T-helper 9 cell (primary cell): ENCODE measurements at regions not wholly inside any gene's neighbourhood (a gene's known extent, or its start where the extent isn't known, plus 50 kb on each side); places are given as distances from the start of the nearest gene placed in this dataset.
"Not testable (repeated sequence)": the region's sequence is repeated elsewhere in the genome, so short reads cannot be mapped to it uniquely, and the experiment has no call there.

Experiments used
- DNase-seq: peaks from one replicate; pipeline ENCODE4 v3.0.0-alpha.2; 2020

GRCh38 chrX:26851981-26852380 is 611.2 kb downstream of the PPP4R3C start:
- DNase-seq: no peak

GRCh38 chrX:26848511-26848910 is 614.6 kb downstream of the PPP4R3C start:
- DNase-seq: no peak

DNA sequence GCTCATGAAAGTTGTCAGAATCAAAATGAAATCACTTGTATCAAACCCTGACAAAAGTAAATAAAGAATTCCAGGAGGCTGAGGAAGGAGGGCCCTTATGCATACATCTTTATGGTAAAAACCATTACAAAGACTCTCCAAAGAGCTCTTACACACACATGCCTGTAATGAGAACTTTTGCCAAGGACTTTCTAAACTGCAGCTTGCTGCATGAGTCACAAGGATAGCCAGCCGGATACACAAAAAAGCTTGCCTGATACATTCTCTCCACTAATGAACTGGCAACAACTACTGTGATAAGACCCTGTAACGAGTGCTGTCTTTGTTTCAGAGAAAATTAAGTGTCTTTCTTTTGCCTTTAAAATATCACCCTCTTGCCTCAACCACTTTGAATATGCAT is 618.1 kb downstream of the PPP4R3C start:
- DNase-seq: no peak

DNA sequence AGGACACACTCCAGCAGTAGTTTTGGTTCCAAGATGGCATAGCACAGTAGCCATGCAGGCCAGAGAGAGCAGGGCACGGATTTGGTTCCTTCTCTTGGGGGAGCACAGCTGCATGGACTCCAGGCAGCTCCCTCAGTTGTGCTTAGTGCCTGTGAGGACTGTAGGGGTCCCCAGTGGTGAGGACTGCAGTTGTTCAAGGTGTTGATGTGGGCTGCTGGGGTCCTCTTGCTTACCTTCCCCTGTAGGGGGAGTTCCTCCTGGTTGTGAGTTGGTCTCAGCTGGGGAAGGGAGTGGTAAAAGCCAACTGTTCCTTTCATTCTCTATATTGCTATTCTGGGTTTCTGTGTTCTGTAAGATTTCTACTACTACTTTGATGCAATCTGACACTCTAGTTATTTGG is 606.5 kb downstream of the MAGEB5 start:
- DNase-seq: no peak

GRCh38 chrX:26789751-26790150 is 573.8 kb downstream of the MAGEB5 start:
- no peak for DNase-seq

- no peak for DNase-seq
Measured at GRCh38 chrX:26788402-26788998, 572.5 kb downstream of the MAGEB5 start.

DNA sequence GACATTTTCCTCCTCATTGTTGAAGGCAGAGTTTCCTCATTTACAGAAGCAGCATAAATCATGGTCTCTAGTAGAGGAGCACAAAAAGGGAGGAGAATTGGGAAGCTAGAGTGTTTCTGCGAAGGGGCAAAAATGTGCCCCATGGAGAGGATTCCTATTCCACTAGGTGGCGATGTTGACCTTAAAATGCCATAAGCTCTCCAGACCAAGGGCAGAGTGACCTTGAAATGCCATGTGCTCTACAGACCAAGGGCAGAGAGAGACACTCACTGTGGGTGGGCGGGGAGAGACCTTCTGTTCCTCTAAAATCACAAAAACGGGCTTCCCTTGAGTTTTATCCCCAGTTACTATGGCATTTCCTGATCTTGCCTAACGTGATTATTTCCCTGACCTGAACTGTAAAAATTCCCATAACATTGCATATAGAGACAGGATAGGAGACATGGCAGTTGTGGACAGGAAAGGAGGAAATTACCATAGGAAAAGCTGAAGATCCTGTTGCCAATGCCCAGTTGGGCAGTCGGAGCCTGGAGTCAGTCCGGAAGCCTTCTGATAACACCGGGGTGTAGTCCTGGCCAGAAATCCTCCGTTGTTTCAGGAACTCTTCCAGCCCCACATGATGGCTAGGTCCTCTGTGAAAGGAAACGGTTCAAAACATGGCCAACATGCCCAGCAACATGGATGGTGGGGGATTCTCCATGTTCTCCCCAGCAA is 567.7 kb downstream of the MAGEB5 start:
- no peak for DNase-seq

DNA sequence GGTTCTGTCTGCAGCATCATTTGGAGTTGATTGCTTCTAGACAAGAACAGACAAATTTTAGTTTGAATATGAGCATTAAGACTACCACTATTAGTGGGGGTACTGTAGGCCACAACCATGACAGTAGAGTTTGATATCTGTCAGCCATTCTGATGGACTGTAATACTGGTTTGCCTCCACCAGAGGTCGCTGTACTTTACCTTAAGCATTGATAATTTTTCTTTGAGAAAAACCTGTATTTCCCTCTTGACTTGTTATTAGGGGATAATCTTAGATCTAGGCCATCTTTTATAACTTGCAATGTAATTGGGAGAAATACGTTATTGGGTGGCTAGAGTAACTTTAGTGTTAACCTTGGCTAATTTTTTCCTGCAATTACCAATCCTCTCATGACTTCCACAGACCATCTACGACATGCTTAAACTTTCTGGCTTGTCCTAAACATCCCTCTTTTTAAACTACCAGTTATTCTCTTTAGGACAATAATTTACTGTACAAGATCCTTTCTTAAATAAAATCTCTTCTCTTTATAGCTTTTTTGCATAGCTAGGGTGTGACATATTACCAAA is 562.4 kb downstream of the MAGEB5 start:
- no peak for DNase-seq

DNA sequence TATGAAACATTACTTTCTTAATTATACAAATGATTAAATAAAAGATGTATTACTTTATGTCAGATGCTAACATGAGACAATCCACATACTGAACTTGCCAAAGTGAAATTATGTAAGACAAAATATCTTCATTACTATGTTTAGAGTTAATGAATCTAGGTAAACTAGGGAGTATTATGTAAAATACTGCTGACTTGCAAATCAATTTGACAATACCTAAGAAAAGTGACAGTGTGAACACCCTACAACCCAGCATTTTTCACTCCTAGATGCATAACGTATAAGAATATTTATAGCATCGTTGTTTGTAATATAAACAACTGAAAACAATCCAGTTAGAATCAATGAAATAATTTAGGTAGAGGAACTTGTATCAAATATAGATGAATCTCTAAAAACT is 546.3 kb downstream of the MAGEB5 start:
- no peak for DNase-seq

DNA sequence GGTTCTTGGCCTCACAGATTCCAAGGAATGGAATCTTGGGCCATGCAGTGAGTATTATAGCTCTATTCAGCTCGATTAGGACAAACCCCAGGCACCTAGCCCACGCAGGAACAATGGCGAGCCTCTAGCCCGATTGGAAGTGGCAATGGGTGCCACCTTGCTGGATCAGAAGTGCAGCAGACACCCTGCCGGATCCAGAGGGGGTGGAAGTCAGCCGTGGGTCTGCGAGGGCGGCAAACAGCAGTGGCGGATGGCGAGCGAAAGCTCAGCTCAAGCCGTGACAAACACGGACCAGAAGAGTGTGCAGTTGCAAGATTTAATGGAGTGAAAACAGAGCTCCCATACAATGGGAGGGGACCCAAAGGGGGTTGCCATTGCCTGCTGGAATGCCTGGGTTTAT is 539.8 kb downstream of the MAGEB5 start:
- not testable (repeated sequence) for DNase-seq

DNA sequence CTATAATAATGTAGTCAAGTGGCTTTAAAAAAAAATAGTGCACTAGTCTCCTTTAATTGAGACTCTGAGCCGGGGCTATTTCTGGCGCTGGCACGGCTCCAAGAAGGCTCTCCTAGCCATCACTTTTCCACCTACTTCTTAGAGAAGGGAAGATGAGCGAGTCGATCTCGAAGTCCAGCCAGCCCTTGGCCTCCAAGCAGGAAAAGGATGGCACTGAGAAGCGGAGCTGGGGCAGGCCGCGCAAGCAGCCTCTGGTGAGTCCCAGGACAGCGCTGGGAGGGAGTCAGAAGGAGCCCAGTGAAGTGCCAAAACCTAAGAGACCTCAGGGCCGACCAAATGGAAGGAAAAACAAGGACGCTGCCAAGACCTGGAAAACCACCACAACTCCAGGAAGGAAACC is 531.9 kb downstream of the MAGEB5 start:
- DNase-seq: no peak

DNA sequence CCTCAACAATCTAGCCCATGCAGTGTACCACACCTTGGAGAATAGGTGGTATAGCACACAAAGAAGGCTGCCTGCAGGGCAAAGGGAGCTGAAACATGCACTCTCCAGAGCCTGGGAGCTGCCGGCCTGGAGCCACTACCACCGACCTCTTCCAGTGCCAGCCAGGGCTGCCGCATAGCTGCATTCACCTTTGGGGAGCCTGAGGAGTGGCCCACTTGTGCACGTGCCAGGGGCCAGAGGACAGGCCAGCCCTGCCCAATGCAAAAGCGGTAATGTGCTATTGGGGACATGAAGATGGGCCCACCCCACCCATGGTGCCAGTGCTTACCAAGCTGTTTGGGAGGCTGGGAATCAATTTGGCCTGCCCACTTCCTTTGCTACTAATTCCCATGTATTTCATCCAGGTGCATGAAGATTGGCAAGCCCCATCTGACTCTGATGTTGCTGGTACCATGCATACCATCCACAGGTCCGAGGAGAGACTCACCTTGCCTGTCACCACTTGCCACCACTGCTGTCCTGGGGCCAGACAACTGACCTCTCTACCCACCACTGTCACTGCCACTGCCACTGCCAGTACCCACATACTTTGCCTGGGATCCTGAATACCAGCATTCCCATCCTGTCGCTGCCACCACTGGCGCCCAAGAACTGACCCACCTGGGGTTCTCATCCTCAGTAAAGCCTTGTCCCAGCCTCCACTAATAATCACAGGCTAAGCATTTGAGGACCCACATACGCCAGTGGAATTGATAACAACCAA is 506.9 kb downstream of the MAGEB5 start:
- DNase-seq: no peak

GRCh38 chrX:26672571-26672970 is 456.6 kb downstream of the MAGEB5 start:
- no peak for DNase-seq

GRCh38 chrX:26670521-26670920 is 454.6 kb downstream of the MAGEB5 start:
- DNase-seq: no peak

DNA sequence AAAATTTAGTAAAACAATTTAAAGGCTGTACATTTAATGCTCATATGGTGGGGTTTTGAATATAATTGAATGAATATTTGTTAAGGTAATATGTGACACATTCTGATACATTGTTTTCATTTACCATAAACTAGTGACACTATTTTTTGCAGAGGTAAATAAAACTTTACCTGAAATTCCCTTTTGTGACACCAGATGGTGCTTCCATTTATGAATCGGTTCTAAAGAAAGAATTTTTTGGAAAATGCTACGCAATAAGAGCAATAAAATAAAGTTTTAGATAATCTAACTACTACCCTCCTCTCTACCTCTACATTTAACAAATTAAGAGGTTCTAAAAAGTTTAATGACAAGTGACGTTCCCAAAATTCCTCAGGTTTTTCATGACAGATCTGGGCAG is 448.9 kb downstream of the MAGEB5 start:
- DNase-seq: no peak

DNA sequence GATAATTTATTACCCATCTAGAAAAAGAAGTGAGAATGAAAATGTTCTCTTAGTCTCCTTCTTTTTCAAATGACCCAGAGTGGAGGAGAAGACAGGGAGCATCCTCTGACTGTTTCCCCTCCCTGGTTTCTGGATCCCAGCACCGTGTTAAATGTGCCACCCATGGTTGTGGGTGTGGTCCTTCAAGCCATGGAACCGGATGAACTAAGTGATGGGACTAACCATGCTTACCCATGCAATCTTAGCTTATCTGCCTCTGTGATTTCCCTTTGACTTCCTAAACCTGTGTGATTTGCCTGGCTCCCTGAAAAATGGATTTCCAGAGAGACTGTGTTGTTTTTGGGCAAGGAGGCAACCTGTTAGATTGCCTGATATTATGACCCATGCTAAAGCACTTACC is 437.1 kb downstream of the MAGEB5 start:
- DNase-seq: no peak

DNA sequence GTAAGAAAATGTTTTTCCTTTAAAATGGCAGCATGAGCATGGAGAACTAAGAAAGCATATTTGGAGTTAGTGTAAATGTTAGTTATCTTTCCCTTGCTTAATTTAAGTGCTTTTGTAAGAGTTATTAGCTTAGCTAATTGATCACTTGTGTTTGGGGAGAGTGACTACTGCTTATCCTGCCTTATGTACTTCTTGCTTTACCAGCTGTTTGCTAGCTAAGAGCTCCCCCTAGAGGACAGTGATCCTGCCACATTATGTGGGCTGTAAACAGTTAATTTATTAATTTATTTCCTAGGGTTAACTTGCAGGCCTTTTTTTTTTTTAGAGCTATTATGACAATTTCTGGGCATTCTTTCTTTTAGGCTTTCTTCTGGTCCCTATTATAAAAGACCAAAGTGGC is 435.8 kb downstream of the MAGEB5 start:
- DNase-seq: no peak

- no peak for DNase-seq
Measured at GRCh38 chrX:26649534-26649933, 433.6 kb downstream of the MAGEB5 start.

GRCh38 chrX:26631385-26631784 is 415.4 kb downstream of the MAGEB5 start:
- DNase-seq: no peak

DNA sequence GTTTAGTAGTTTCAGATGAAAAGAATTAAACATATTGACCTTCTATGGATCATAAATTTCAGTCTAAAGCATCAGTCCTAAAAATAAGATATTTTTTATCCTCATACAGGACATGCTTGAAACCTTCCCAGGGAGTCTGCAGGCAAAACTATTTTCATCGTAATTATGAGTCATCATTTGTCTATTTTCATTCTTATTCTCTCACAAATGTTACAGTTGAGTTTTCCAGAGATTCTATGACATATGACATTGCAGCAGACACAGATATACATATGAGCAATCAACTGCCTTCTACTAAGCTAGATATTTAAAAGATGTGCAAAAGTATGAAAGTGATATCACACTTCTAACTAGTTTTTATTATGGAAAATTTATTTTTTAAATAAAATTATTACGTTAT is 398.0 kb downstream of the MAGEB5 start:
- DNase-seq: no peak

- DNase-seq: no peak
Measured at GRCh38 chrX:26606971-26607370, 391.0 kb downstream of the MAGEB5 start.

GRCh38 chrX:26597981-26598380 is 382.0 kb downstream of the MAGEB5 start:
- no peak for DNase-seq

- no peak for DNase-seq
Measured at GRCh38 chrX:26590849-26591248, 374.9 kb downstream of the MAGEB5 start.

DNA sequence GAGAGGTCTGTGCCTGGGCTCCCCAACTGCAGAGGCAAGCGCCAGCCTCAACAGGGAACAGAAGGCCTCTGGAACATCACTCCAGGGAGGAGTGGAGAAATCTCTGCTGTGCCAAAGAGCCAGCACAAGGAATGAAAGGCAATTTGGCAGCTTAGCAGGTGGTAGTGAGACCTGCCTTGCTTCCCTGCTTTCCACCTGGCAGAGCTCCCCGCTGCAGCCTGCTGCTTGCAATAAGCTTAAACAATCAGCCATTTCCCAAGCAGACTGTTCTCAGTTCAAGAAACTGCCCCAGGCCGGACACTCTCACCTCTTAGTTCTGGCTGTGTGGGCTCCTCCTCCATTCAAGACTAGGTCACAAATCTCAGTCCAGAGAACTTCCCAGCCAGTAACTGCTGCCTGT is 370.6 kb downstream of the MAGEB5 start:
- DNase-seq: no peak
